Endothelial cell (in vitro differentiated cells): ENCODE measurements at regions not wholly inside any gene's neighbourhood (a gene's known extent, or its start where the extent isn't known, plus 50 kb on each side); places are given as distances from the start of the nearest gene placed in this dataset.

Experiments
- DNase-seq: peaks from one replicate; pipeline ENCODE4 v3.0.0; 2021; ENCODE audit warnings: low spot score
- H3K27ac Mint-ChIP-seq: one replicate; pipeline ENCODE4 v1.8.0; 2021; ENCODE audit warnings: mixed read lengths, inconsistent platforms; ENCODE audit not compliant: unreplicated experiment
- H3K27me3 Mint-ChIP-seq: one replicate; pipeline ENCODE4 v1.8.0; 2021; ENCODE audit warnings: mild to moderate bottlenecking, moderate library complexity, mixed read lengths, inconsistent platforms; ENCODE audit not compliant: unreplicated experiment
- H3K36me3 Mint-ChIP-seq: one replicate; pipeline ENCODE4 v1.8.0; 2021; ENCODE audit warnings: mild to moderate bottlenecking, low read depth, mixed read lengths, inconsistent platforms; ENCODE audit not compliant: unreplicated experiment
- H3K4me1 Mint-ChIP-seq: one replicate; pipeline ENCODE4 v1.8.0; 2021; ENCODE audit warnings: mild to moderate bottlenecking, mixed read lengths, inconsistent platforms; ENCODE audit not compliant: unreplicated experiment
- H3K4me3 Mint-ChIP-seq: one replicate; pipeline ENCODE4 v1.8.0; 2021; ENCODE audit warnings: mild to moderate bottlenecking, mixed read lengths, inconsistent platforms; ENCODE audit not compliant: unreplicated experiment
- H3K9me3 Mint-ChIP-seq: one replicate; pipeline ENCODE4 v1.8.0; 2021; ENCODE audit warnings: mixed read lengths, inconsistent platforms; ENCODE audit not compliant: unreplicated experiment
- TF ChIP-seq, protein P1 (sequence below): fragments of 200-600 bp; sonication (generic); IDR thresholded peaks from one replicate; pipeline ENCODE4 v1.5.0; 2021; ENCODE audit warnings: antibody characterized with exemption; ENCODE audit not compliant: unreplicated experiment

DNA sequence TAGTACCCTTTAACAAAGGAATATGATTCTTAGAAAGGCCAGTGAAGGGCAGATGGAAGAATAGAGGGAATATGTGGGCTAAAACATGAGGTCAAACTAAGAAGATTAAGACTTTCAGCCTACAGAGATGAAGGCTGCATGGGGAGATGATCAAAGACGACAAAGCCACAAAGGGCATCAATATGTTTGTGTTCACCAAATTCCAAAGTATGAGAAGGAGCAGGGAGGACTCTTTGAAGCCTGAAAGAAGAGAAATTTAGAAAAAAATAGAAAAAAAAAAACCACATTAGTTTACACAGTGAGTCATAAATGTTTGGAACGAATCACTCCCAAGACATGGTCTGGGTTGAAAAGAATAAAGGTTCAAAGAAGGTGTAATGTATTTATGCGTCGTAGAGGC is 131.8 kb downstream of the NEDD1 start:
- no peak overlapping the region for H3K27ac Mint-ChIP-seq
- H3K4me1 Mint-ChIP-seq: no peaks in the 10 kb centered on the region
- H3K27me3 Mint-ChIP-seq: peaks cover 1% of the 10 kb centered on the region
- DNase-seq: no peak
- TF ChIP-seq, protein P1, sequence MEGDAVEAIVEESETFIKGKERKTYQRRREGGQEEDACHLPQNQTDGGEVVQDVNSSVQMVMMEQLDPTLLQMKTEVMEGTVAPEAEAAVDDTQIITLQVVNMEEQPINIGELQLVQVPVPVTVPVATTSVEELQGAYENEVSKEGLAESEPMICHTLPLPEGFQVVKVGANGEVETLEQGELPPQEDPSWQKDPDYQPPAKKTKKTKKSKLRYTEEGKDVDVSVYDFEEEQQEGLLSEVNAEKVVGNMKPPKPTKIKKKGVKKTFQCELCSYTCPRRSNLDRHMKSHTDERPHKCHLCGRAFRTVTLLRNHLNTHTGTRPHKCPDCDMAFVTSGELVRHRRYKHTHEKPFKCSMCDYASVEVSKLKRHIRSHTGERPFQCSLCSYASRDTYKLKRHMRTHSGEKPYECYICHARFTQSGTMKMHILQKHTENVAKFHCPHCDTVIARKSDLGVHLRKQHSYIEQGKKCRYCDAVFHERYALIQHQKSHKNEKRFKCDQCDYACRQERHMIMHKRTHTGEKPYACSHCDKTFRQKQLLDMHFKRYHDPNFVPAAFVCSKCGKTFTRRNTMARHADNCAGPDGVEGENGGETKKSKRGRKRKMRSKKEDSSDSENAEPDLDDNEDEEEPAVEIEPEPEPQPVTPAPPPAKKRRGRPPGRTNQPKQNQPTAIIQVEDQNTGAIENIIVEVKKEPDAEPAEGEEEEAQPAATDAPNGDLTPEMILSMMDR: no peak
- H3K36me3 Mint-ChIP-seq: no peaks in the 10 kb centered on the region
- H3K4me3 Mint-ChIP-seq: no peak overlapping the region
- H3K9me3 Mint-ChIP-seq: no peaks in the 10 kb centered on the region

DNA sequence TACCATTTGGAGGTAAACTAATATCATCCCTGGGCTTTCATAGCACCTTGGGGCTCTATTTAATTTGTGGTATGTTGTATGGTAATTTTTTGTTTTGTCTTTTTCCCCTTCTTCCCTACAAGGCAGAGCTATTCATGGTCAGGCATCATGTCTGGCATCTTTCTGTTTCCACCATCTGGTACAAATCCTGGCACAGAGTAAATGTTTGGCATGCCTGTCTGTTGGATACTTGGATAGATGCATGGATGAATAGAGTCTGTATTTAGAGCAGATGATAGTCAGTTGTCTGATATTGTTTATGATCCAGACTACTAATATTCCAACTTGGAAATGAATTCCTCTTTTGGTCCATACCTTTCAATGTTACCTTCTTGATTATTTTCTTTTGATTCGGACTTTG is 139.8 kb downstream of the NEDD1 start:
- Mint-ChIP-seq H3K4me1 (peaks cover 12% of the 10 kb centered on the region), H3K27me3 (peaks cover 4% of the 10 kb centered on the region), H3K27ac (no peak overlapping the region), H3K9me3 (no peaks in the 10 kb centered on the region), H3K36me3 (no peaks in the 10 kb centered on the region), H3K4me3 (no peak overlapping the region)
- DNase-seq: no peak
- TF ChIP-seq, protein P1: no peak

DNA sequence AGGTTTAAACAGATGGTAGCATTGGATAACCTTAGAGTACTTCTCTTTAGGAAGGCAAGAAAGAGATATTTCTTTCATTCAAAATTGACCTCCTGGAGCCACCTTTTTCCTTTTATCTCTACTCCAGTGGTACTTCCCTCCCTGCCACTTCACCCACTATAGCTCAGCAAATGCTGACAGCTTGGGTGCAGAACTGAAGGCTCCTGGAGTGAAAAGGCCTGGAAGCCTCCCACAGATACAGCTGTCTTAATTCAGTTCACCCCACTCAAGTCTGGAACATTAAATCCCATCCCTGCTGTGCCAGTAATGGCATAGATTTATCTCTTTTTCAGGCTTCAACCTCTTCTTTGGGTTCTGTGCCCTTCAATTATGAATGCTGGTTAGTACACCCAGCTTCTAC is 140.3 kb downstream of the NEDD1 start:
- TF ChIP-seq, protein P1: no peak
- H3K4me1 Mint-ChIP-seq: peaks cover 12% of the 10 kb centered on the region
- H3K9me3 Mint-ChIP-seq: no peaks in the 10 kb centered on the region
- DNase-seq: no peak
- no peak overlapping the region for H3K27ac Mint-ChIP-seq
- H3K36me3 Mint-ChIP-seq: no peaks in the 10 kb centered on the region
- H3K4me3 Mint-ChIP-seq: no peak overlapping the region
- peaks cover 4% of the 10 kb centered on the region for H3K27me3 Mint-ChIP-seq

DNA sequence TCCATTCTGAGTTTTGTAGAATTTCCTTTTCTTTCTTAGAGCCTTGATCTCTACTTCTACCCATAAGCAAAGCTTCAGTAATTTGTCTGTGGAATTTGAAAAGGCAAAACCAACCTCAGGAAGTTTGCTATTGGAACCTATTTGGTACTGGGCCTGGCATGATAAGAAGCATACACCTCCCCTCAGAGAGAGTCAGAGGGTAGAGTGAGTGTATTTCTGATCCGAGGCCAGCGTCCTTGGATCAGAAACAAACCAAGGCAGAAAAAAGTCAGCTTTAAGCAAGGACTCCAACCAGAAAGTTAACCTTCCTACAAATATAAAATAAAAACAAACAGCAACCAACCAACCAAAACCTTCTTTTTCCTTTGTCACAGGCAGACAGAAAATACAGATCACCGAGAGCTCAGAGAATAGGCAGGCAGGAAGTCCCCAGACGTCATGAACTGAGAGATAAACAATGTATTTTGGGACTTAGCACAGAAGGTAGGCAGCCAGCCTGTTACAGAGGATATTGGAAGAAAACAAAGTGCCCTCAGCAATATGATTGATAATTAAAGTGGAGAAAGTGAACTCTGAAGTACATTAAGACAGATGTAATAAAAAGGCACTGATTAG is 141.5 kb downstream of the NEDD1 start:
- Mint-ChIP-seq H3K36me3 (no peaks in the 10 kb centered on the region), H3K27me3 (peaks cover 5% of the 10 kb centered on the region), H3K4me1 (peaks cover 12% of the 10 kb centered on the region), H3K4me3 (no peak overlapping the region), H3K27ac (peak overlapping the region; percentile 77), H3K9me3 (no peaks in the 10 kb centered on the region)
- DNase-seq: no peak
- TF ChIP-seq, protein P1: no peak

DNA sequence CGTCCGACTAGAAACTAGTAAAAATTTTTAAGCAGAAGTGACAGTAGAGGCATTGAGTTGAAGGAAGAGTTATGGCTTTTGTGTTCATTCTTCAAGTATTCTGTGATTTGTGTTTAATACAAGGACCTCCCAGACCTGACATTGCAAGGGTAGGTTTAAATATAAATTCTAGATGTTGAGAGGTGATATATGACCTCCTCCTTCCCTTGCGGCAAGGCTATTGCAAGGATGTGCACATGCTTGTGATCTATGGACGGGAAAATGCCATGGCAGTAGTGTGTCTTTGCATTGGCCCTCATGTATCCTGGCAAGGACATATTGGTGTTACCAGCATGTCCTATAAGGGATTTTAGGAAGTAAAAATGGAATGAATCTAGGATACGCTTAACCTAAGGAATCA is 143.5 kb downstream of the NEDD1 start:
- H3K4me3 Mint-ChIP-seq: no peak overlapping the region
- TF ChIP-seq, protein P1: no peak
- no peak overlapping the region for H3K27ac Mint-ChIP-seq
- peaks cover 5% of the 10 kb centered on the region for H3K27me3 Mint-ChIP-seq
- no peaks in the 10 kb centered on the region for H3K9me3 Mint-ChIP-seq
- no peak for DNase-seq
- H3K36me3 Mint-ChIP-seq: no peaks in the 10 kb centered on the region
- peaks cover 12% of the 10 kb centered on the region for H3K4me1 Mint-ChIP-seq
